NT2/D1 (cell line): ENCODE measurements at regions not wholly inside any gene's neighbourhood (a gene's known extent, or its start where the extent isn't known, plus 50 kb on each side); places are given as distances from the start of the nearest gene placed in this dataset.

Experiments used
- SUZ12 ChIP-seq: IDR thresholded peaks from 2 replicates; pipeline ENCODE4 v1.6.1; 2011; ENCODE audit not compliant: insufficient read length, insufficient read depth; ENCODE audit errors: extremely low read depth
- YY1 ChIP-seq: IDR thresholded peaks from 2 replicates; pipeline ENCODE4 v1.6.1; 2011; ENCODE audit not compliant: insufficient read length, insufficient read depth

GRCh38 chr10:88182601-88182930 lies 319.1 kb downstream of the PTEN start:
- TF ChIP-seq YY1 = no peak
- TF ChIP-seq SUZ12 = no peak
